ENCODE measurements at regions not wholly inside any gene's neighbourhood (a gene's known extent, or its start where the extent isn't known, plus 50 kb on each side); places are given as distances from the start of the nearest gene placed in this dataset.

GRCh38 chr13:106329941-106330340 lies 205.5 kb downstream of the EFNB2 start:
- TF ChIP-seq CTCF (IDR thresholded peaks at IDR 0.05) (no peak), POLR2A (IDR thresholded peaks at IDR 0.05) (no peak)

All from lower leg skin (tissue), 3 donors.